Liver (tissue), 3 donors: ENCODE measurements at regions not wholly inside any gene's neighbourhood (a gene's known extent, or its start where the extent isn't known, plus 50 kb on each side); places are given as distances from the start of the nearest gene placed in this dataset.

Source experiments
- HNF4G ChIP-seq: IDR thresholded peaks from 2 replicates; pipeline ENCODE4 v1.6.1; 2016; ENCODE audit warnings: antibody characterized with exemption
- SP1 ChIP-seq: IDR thresholded peaks from 2 replicates; pipeline ENCODE4 v1.6.1; 2018; ENCODE audit warnings: antibody characterized with exemption, mild to moderate bottlenecking
- TAF1 ChIP-seq: conservative IDR thresholded peaks from 2 replicates; pipeline ENCODE4 v1.6.1; 2016; ENCODE audit warnings: antibody characterized with exemption, mild to moderate bottlenecking
- TF ChIP-seq, protein P1 (sequence below): IDR thresholded peaks from 2 replicates; pipeline ENCODE4 v1.6.1; 2016; ENCODE audit warnings: antibody characterized with exemption, mild to moderate bottlenecking
- TF ChIP-seq, protein P2 (sequence below): fragments of 150-350 bp; IDR thresholded peaks from 2 replicates; pipeline ENCODE4 v1.5.1; 2017; ENCODE audit warnings: improper control_type of control experiment, low read depth, low read length; ENCODE audit not compliant: missing input control
- TF ChIP-seq, protein P3 (sequence below): IDR thresholded peaks from 2 replicates; pipeline ENCODE4 v1.6.1; 2016; ENCODE audit warnings: antibody characterized with exemption
- TF ChIP-seq, protein P4 (sequence below): IDR thresholded peaks from 2 replicates; pipeline ENCODE4 v1.6.1; 2016; ENCODE audit warnings: antibody characterized with exemption
- donor health status: healthy.
- donor health status: healthy.

DNA sequence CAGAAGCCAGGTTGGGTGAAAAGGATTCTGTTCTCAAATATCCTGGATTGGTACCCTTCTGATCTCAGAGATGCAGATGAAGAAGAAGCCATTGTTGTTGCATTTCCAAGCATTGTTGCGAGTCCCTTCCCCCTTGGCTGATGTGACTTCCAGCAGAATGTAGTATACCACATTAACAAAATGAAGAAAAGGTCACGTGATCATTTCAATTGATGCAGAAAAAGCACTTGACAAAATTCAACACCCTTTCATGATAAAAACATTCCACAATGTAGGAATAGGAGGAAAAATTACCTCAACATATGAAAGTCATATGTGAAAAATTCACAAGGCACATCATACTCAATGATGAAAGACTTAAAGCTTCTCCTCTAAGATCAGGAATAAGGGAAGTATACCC is 181.9 kb upstream of the PFN2 start:
- TF ChIP-seq TAF1 (no peak), SP1 (no peak), HNF4G (no peak)
- TF ChIP-seq, protein P1, sequence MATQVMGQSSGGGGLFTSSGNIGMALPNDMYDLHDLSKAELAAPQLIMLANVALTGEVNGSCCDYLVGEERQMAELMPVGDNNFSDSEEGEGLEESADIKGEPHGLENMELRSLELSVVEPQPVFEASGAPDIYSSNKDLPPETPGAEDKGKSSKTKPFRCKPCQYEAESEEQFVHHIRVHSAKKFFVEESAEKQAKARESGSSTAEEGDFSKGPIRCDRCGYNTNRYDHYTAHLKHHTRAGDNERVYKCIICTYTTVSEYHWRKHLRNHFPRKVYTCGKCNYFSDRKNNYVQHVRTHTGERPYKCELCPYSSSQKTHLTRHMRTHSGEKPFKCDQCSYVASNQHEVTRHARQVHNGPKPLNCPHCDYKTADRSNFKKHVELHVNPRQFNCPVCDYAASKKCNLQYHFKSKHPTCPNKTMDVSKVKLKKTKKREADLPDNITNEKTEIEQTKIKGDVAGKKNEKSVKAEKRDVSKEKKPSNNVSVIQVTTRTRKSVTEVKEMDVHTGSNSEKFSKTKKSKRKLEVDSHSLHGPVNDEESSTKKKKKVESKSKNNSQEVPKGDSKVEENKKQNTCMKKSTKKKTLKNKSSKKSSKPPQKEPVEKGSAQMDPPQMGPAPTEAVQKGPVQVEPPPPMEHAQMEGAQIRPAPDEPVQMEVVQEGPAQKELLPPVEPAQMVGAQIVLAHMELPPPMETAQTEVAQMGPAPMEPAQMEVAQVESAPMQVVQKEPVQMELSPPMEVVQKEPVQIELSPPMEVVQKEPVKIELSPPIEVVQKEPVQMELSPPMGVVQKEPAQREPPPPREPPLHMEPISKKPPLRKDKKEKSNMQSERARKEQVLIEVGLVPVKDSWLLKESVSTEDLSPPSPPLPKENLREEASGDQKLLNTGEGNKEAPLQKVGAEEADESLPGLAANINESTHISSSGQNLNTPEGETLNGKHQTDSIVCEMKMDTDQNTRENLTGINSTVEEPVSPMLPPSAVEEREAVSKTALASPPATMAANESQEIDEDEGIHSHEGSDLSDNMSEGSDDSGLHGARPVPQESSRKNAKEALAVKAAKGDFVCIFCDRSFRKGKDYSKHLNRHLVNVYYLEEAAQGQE: no peak
- TF ChIP-seq, protein P2, sequence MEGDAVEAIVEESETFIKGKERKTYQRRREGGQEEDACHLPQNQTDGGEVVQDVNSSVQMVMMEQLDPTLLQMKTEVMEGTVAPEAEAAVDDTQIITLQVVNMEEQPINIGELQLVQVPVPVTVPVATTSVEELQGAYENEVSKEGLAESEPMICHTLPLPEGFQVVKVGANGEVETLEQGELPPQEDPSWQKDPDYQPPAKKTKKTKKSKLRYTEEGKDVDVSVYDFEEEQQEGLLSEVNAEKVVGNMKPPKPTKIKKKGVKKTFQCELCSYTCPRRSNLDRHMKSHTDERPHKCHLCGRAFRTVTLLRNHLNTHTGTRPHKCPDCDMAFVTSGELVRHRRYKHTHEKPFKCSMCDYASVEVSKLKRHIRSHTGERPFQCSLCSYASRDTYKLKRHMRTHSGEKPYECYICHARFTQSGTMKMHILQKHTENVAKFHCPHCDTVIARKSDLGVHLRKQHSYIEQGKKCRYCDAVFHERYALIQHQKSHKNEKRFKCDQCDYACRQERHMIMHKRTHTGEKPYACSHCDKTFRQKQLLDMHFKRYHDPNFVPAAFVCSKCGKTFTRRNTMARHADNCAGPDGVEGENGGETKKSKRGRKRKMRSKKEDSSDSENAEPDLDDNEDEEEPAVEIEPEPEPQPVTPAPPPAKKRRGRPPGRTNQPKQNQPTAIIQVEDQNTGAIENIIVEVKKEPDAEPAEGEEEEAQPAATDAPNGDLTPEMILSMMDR: no peak
- TF ChIP-seq, protein P3, sequence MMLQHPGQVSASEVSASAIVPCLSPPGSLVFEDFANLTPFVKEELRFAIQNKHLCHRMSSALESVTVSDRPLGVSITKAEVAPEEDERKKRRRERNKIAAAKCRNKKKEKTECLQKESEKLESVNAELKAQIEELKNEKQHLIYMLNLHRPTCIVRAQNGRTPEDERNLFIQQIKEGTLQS: no peak
- TF ChIP-seq, protein P4, sequence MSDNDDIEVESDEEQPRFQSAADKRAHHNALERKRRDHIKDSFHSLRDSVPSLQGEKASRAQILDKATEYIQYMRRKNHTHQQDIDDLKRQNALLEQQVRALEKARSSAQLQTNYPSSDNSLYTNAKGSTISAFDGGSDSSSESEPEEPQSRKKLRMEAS: no peak
